Stomach (tissue), 8 donors: ENCODE measurements at regions not wholly inside any gene's neighbourhood (a gene's known extent, or its start where the extent isn't known, plus 50 kb on each side); places are given as distances from the start of the nearest gene placed in this dataset.

ENCODE experiments used
- DNase-seq, 2 donors: peaks; one replicate each; pipeline versions ENCODE4 v3.0.0 to v3.0.0-alpha.2; 2013 to 2019
- H3K27ac ChIP-seq, 5 donors: fragments of 200-600 bp in 4 of 5; sonication (generic) in 4 of 5; one replicate each; pipeline ENCODE4 v1.5.1; 2013 to 2019; ENCODE audit warnings: mild to moderate bottlenecking in 1 of 5, moderate library complexity in 1 of 5
- H3K27me3 ChIP-seq, 3 donors: fragments of 200-600 bp; sonication (generic); one replicate each; pipeline ENCODE4 v1.5.1; 2017 to 2019; ENCODE audit warnings: mixed run types in 1 of 3
- H3K36me3 ChIP-seq, 4 donors: fragments of 200-600 bp; sonication (generic); 1 replicate in 3 of 4; 2 replicates in 1 of 4; pipeline ENCODE4 v1.5.1; 2016 to 2019
- H3K4me1 ChIP-seq, 4 donors: fragments of 200-600 bp; sonication (generic); one replicate each; pipeline ENCODE4 v1.5.1; 2016 to 2019
- H3K4me3 ChIP-seq, 4 donors: fragments of 200-600 bp; sonication (generic) in 3 of 4; one replicate each; pipeline ENCODE4 v1.5.1; 2016 to 2019; ENCODE audit warnings: mild to moderate bottlenecking in 1 of 4
- H3K9me3 ChIP-seq, 4 donors: fragments of 200-600 bp; sonication (generic); one replicate each; pipeline ENCODE4 v1.5.1; 2016 to 2019
- EP300 ChIP-seq: sonication (generic); formaldehyde crosslinking; IDR thresholded peaks from one replicate; pipeline ENCODE4 v1.6.1; 2017; ENCODE audit warnings: antibody characterized with exemption
- POLR2A ChIP-seq, 4 donors: fragments of 450-650 bp; IDR thresholded peaks; one replicate each; pipeline ENCODE4 v1.6.1; 2016; ENCODE audit warnings: antibody characterized with exemption in 4 of 4, control low read depth in 2 of 4, mild to moderate bottlenecking in 1 of 4, moderate library complexity in 1 of 4
- POLR2AphosphoS5 ChIP-seq, 3 donors: sonication (generic); formaldehyde crosslinking; IDR thresholded peaks; one replicate each; pipeline ENCODE4 v1.6.1; 2016; ENCODE audit warnings: antibody characterized with exemption in 3 of 3
- WGBS, 5 donors: extraction: QIAGEN DNeasy Blood & Tissue Kit in 3 of 5; methylation state at CpG; one replicate each; pipeline versions ENCODE4 v1.1.5 to v1.1.7; 2013 to 2018; 5-methylcytosine and 5-hydroxymethylcytosine counted together
- intact Hi-C: fragments of 100-400 bp; cut with DNase I; formaldehyde crosslinking; loops from one replicate; pipeline ENCODE4 v1.15.1; 2023; ENCODE audit warnings: low total_unique reads
- TF ChIP-seq, protein P1 (sequence below), 7 experiments: fragments of 450-650 bp in 4 of 7; fragments of 200-600 bp in 3 of 7; sonication (generic) in 3 of 7; IDR thresholded peaks; one replicate each; pipeline ENCODE4 v1.5.1; 2016 to 2019; ENCODE audit warnings: antibody characterized with exemption in 7 of 7, control low read depth in 2 of 7, mild to moderate bottlenecking in 1 of 7
- donor health status: healthy with polysubstance abuse.
- donor health status: Bipolar disorder and iron deficiency.
- donor health status: healthy.

DNA sequence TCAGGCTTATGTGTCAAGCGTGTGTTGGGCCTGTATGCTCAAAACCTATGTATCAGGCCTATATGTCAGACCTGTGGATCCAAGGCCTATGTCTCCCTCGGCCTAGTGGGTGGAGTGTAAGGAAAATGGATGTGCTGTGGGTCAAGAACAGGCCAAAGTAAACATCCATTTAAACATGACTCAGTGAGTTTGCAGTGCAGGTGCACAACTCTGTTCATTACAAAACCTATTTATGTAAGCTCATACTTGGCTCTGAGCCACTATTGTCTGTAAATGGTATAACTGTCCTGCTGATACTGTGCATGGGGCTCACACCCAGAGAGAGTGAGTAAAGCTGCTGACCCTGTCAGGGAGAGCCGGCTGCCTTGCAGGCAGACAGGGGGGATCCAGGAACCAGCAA lies 249.7 kb upstream of the AVPR1A start:
- DNase-seq: peak in 1 of 2 donors; percentile 67
- no peak overlapping the region for H3K27ac ChIP-seq
- intact Hi-C loops: no loop called here
- WGBS, 5 donors: 18 to 53% (median 45%) methylated on average over 3 of the region's 3 CpGs
- H3K27me3 ChIP-seq: no peaks in the 10 kb centered on the region
- peaks cover 0 to 7% (median under 1%) of the 10 kb centered on the region in 4 donors for H3K9me3 ChIP-seq
- TF ChIP-seq, protein P1, sequence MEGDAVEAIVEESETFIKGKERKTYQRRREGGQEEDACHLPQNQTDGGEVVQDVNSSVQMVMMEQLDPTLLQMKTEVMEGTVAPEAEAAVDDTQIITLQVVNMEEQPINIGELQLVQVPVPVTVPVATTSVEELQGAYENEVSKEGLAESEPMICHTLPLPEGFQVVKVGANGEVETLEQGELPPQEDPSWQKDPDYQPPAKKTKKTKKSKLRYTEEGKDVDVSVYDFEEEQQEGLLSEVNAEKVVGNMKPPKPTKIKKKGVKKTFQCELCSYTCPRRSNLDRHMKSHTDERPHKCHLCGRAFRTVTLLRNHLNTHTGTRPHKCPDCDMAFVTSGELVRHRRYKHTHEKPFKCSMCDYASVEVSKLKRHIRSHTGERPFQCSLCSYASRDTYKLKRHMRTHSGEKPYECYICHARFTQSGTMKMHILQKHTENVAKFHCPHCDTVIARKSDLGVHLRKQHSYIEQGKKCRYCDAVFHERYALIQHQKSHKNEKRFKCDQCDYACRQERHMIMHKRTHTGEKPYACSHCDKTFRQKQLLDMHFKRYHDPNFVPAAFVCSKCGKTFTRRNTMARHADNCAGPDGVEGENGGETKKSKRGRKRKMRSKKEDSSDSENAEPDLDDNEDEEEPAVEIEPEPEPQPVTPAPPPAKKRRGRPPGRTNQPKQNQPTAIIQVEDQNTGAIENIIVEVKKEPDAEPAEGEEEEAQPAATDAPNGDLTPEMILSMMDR (IDR thresholded peaks at IDR 0.05): no peak
- TF ChIP-seq EP300: no peak
- no peak for TF ChIP-seq POLR2A (IDR thresholded peaks at IDR 0.05)
- no peak for TF ChIP-seq POLR2AphosphoS5 (IDR thresholded peaks at IDR 0.05)
- no peaks in the 10 kb centered on the region for H3K4me1 ChIP-seq
- no peaks in the 10 kb centered on the region for H3K36me3 ChIP-seq
- no peak overlapping the region for H3K4me3 ChIP-seq

DNA sequence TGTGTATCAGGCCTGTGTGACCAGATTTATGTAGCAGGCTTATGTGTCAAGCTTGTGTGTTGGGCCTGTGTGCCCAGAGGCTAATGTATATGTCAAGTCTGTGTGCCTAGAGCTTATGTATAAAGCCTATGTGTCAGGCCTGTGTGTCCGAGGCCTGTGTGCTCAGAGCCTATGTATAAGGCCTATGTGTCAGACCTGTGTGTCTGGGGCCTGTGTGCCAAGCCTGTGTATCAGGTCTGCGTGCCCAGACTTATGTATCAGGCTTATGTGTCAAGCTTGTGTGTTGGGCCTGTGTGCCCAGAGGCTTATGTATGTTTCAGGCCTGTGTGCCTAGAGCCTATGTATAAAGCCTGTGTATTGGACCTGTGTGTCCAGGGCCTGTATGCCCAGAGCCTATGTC lies 249.3 kb upstream of the AVPR1A start:
- WGBS, 5 donors: 92 to 100% (median 96%) methylated on average over 1 to 2 of the region's 2 CpGs
- TF ChIP-seq, protein P1 (IDR thresholded peaks at IDR 0.05): no peak
- TF ChIP-seq POLR2AphosphoS5 (IDR thresholded peaks at IDR 0.05): no peak
- no peak for TF ChIP-seq POLR2A (IDR thresholded peaks at IDR 0.05)
- no peak for TF ChIP-seq EP300

DNA sequence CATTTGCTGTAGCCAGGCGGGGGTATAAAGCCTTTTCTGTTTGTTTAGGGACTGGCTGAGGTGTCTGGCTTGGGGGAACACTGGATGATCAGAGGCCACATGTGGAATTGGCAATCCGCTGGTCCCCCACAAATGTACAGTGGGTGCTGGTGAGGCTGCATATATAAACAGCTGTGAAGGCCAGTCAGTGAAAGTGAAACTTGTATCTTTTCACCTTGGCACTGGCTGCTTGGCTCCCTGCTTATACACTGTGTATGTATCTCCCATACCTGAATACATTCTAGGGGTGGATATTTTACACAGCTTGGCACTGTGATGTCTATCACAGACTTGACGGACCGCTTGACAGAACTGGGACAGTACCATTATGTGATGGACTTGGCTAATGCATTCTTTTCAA lies 246.8 kb upstream of the AVPR1A start:
- Histone ChIP-seq H3K27ac (no peak overlapping the region), H3K4me3 (no peak overlapping the region), H3K36me3 (no peaks in the 10 kb centered on the region), H3K27me3 (no peaks in the 10 kb centered on the region), H3K9me3 (no peaks in the 10 kb centered on the region), H3K4me1 (no peaks in the 10 kb centered on the region)
- TF ChIP-seq POLR2A (IDR thresholded peaks at IDR 0.05) (no peak), POLR2AphosphoS5 (IDR thresholded peaks at IDR 0.05) (no peak), EP300 (no peak)
- TF ChIP-seq, protein P1 (IDR thresholded peaks at IDR 0.05): no peak
- 91 to 97% (median 95%) methylated on average over 4 of the region's 4 CpGs for WGBS, 5 donors
- no peak for DNase-seq
- intact Hi-C loops: no loop called here

More for the DNA sequence above, 249.3 kb upstream of the AVPR1A start:
- no peaks in the 10 kb centered on the region for H3K27me3 ChIP-seq
- peaks cover 0 to 3% (median 0%) of the 10 kb centered on the region in 4 donors for H3K9me3 ChIP-seq
- no peak for DNase-seq
- intact Hi-C loops: no loop called here
- H3K36me3 ChIP-seq: no peaks in the 10 kb centered on the region
- H3K27ac ChIP-seq: no peak overlapping the region
- no peaks in the 10 kb centered on the region for H3K4me1 ChIP-seq
- no peak overlapping the region for H3K4me3 ChIP-seq

DNA sequence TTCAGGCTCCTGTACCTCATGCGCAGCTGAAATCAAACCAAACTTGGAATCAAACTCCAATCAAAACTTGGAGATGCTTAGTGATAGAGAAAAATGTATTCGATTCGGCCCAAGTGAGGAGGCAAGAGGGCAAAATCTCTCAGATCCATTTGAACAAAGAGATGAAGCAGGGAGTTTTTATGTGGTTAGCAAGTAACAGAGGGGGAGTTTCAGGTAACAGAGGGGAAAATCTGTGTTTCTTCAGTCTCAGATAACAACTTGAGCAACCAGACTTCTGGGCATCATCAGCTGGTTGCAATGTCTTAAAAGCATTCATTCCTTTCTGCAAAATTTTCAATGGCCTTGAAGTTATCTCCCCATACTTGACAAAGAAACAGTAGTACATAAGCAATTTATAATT lies 245.1 kb upstream of the AVPR1A start:
- intact Hi-C loops: no loop called here
- 88 to 94% (median 93%) methylated on average over 3 of the region's 3 CpGs for WGBS, 5 donors
- H3K27ac ChIP-seq: no peak overlapping the region
- no peaks in the 10 kb centered on the region for H3K4me1 ChIP-seq
- H3K9me3 ChIP-seq: no peaks in the 10 kb centered on the region
- H3K27me3 ChIP-seq: no peaks in the 10 kb centered on the region
- no peaks in the 10 kb centered on the region for H3K36me3 ChIP-seq
- no peak for DNase-seq
- TF ChIP-seq POLR2AphosphoS5 (IDR thresholded peaks at IDR 0.05) (no peak), EP300 (no peak), POLR2A (IDR thresholded peaks at IDR 0.05) (no peak)
- TF ChIP-seq, protein P1 (IDR thresholded peaks at IDR 0.05): no peak
- H3K4me3 ChIP-seq: no peak overlapping the region
